Thoracic aorta (tissue), 2 donors: ENCODE measurements at regions not wholly inside any gene's neighbourhood (a gene's known extent, or its start where the extent isn't known, plus 50 kb on each side); places are given as distances from the start of the nearest gene placed in this dataset.

Source experiments
- ATAC-seq: fragments of 150-250 bp; one replicate; pipeline ENCODE4 v1.8.0; 2017; ENCODE audit warnings: low read depth; ENCODE audit not compliant: insufficient number of reproducible peaks, low FRiP score
- DNase-seq: peaks from one replicate; pipeline ENCODE4 v3.0.0-alpha.2; 2020; ENCODE audit warnings: low spot score
- H3K27ac ChIP-seq, 2 donors: fragments of 200-600 bp; sonication (generic); 1 replicate in 1 of 2; 2 replicates in 1 of 2; pipeline ENCODE4 v1.5.1; 2016; ENCODE audit warnings: mild to moderate bottlenecking in 2 of 2, moderate library complexity in 2 of 2
- H3K27me3 ChIP-seq: fragments of 200-600 bp; sonication (generic); replicated peaks from 2 replicates; pipeline ENCODE4 v1.6.0; 2016; ENCODE audit warnings: mild to moderate bottlenecking; ENCODE audit not compliant: insufficient read depth
- H3K36me3 ChIP-seq: fragments of 200-600 bp; sonication (generic); one replicate; pipeline ENCODE4 v1.5.1; 2016
- H3K4me1 ChIP-seq, 2 donors: fragments of 200-600 bp; sonication (generic); 1 replicate in 1 of 2; 2 replicates in 1 of 2; pipeline versions ENCODE4 v1.5.1 to v1.6.0; 2016; ENCODE audit warnings: low read depth in 2 of 2, mild to moderate bottlenecking in 1 of 2; ENCODE audit not compliant: control insufficient read depth in 1 of 2
- H3K4me3 ChIP-seq: fragments of 200-600 bp; sonication (generic); 2 replicates; pipeline ENCODE4 v1.5.1; 2016; ENCODE audit warnings: mild to moderate bottlenecking
- H3K9me3 ChIP-seq: fragments of 200-600 bp; sonication (generic); 2 replicates; pipeline ENCODE4 v1.5.1; 2016
- CTCF ChIP-seq: fragments of 200-600 bp; sonication (generic); IDR thresholded peaks from one replicate; pipeline ENCODE4 v1.5.1; 2019; ENCODE audit warnings: antibody characterized with exemption

GRCh38 chr10:61225939-61226338 lies 227.2 kb downstream of the TMEM26 start:
- DNase-seq = no peak
- Histone ChIP-seq H3K27ac (no peak overlapping the region), H3K9me3 (peaks cover 10% of the 10 kb centered on the region), H3K4me3 (no peak overlapping the region), H3K27me3 (no peaks in the 10 kb centered on the region), H3K4me1 (no peaks in the 10 kb centered on the region), H3K36me3 (no peaks in the 10 kb centered on the region)
- TF ChIP-seq CTCF = no peak
- no peak for ATAC-seq

GRCh38 chr10:61223576-61223975 lies 229.6 kb downstream of the TMEM26 start:
- Histone ChIP-seq H3K9me3 (peaks cover 10% of the 10 kb centered on the region), H3K27me3 (no peaks in the 10 kb centered on the region), H3K4me1 (no peaks in the 10 kb centered on the region), H3K27ac (no peak overlapping the region), H3K4me3 (no peak overlapping the region), H3K36me3 (no peaks in the 10 kb centered on the region)
- no peak for DNase-seq
- ATAC-seq = no peak
- no peak for TF ChIP-seq CTCF

GRCh38 chr10:61219696-61220095 lies 233.5 kb downstream of the TMEM26 start:
- Histone ChIP-seq H3K27me3 (no peaks in the 10 kb centered on the region), H3K4me3 (no peak overlapping the region), H3K4me1 (no peaks in the 10 kb centered on the region), H3K27ac (no peak overlapping the region), H3K36me3 (no peaks in the 10 kb centered on the region), H3K9me3 (no peaks in the 10 kb centered on the region)
- no peak for DNase-seq
- no peak for ATAC-seq
- no peak for TF ChIP-seq CTCF

- no peak overlapping the region for H3K27ac ChIP-seq
- no peaks in the 10 kb centered on the region for H3K27me3 ChIP-seq
- TF ChIP-seq CTCF = no peak
- DNase-seq (no peak), ATAC-seq (no peak)
- H3K36me3 ChIP-seq = no peaks in the 10 kb centered on the region
- H3K4me3 ChIP-seq = no peak overlapping the region
- H3K4me1 ChIP-seq = no peaks in the 10 kb centered on the region
- no peaks in the 10 kb centered on the region for H3K9me3 ChIP-seq
Measured at GRCh38 chr10:61217851-61218565, 235.2 kb downstream of the TMEM26 start.

GRCh38 chr10:61215246-61215645 lies 237.9 kb downstream of the TMEM26 start:
- Histone ChIP-seq H3K4me1 (no peaks in the 10 kb centered on the region), H3K4me3 (no peak overlapping the region), H3K9me3 (no peaks in the 10 kb centered on the region), H3K27me3 (no peaks in the 10 kb centered on the region), H3K36me3 (no peaks in the 10 kb centered on the region), H3K27ac (no peak overlapping the region)
- DNase-seq = no peak
- TF ChIP-seq CTCF = no peak
- ATAC-seq = no peak
